Mucosa of descending colon (tissue), 3 donors: ENCODE measurements at regions not wholly inside any gene's neighbourhood (a gene's known extent, or its start where the extent isn't known, plus 50 kb on each side); places are given as distances from the start of the nearest gene placed in this dataset.
"Not testable (repeated sequence)": the region's sequence is repeated elsewhere in the genome, so short reads cannot be mapped to it uniquely, and the experiment has no call there.

Experiments
- ATAC-seq: fragments of 200-7000 bp; cut with Tn5 transposase; one replicate; pipeline ENCODE4 v1.9.1; 2020; ENCODE audit warnings: mild to moderate bottlenecking, moderate library complexity
- DNase-seq, 3 donors: peaks; one replicate each; pipeline ENCODE4 v3.0.0-alpha.2; 2020
- H3K36me3 ChIP-seq: fragments of 200-600 bp; one replicate; pipeline ENCODE4 v1.8.0; 2021; ENCODE audit warnings: low read depth, mild to moderate bottlenecking
- H3K4me1 ChIP-seq: fragments of 200-600 bp; one replicate; pipeline ENCODE4 v1.8.0; 2021; ENCODE audit warnings: low read depth, mild to moderate bottlenecking
- H3K4me3 ChIP-seq: fragments of 200-600 bp; one replicate; pipeline ENCODE4 v1.8.0; 2021; ENCODE audit warnings: mild to moderate bottlenecking
- H3K9me3 ChIP-seq: fragments of 200-600 bp; one replicate; pipeline ENCODE4 v1.8.0; 2021; ENCODE audit warnings: mild to moderate bottlenecking
- CTCF ChIP-seq: fragments of 200-600 bp; IDR thresholded peaks from one replicate; pipeline ENCODE4 v1.8.0; 2022; ENCODE audit warnings: antibody characterized with exemption, mild to moderate bottlenecking
- intact Hi-C, 2 donors: fragments of 100-400 bp; cut with DNase I in 1 of 2; cut with micrococcal nuclease in 1 of 2; formaldehyde crosslinking; loops; one replicate each; pipeline versions ENCODE4 v1.11.0 to v1.11.1; 2022; cut with DNase I, micrococcal nuclease
- donor health status: DM: no; HTN: no; CAD: no; lungs with moderate emphysema.
- donor health status: DM: no; HTN: no; CAD: no.
- donor health status: DM: no; HTN: yes; CAD: no.

GRCh38 chr2:53131416-53131815, 636.2 kb upstream of the CHAC2 start:
- intact Hi-C loops, result no loop called here
- H3K4me3 ChIP-seq, result no peak overlapping the region
- ATAC-seq, result no peak
- DNase-seq, result no peak
- H3K36me3 ChIP-seq, result no peaks in the 10 kb centered on the region
- no peaks in the 10 kb centered on the region for H3K9me3 ChIP-seq
- TF ChIP-seq CTCF, result no peak
- no peaks in the 10 kb centered on the region for H3K4me1 ChIP-seq

DNA sequence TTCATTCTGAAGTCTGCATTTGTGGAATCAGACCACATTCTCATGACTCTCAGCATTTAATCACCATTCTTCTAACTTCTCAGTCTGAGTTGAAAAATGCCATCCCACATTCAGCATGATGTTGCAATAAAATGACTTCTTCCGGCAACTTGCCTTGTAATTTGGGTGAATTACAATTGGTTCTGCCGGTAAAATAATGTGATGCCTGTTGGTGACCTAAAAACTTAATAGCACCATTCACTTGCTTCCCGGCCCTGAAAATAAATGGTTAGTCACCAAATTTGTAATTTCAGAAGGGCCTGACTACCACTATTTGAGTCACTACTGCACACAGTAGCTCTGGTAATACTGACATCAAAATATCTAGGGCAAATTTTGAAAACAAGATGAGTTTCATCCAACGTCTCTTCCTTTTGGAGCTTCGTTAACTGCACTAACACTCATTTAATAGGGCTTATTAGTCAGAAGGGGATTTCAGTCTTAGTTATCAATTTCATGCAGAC, 637.1 kb upstream of the CHAC2 start:
- no peak for ATAC-seq
- TF ChIP-seq CTCF, result no peak
- Histone ChIP-seq H3K9me3 (no peaks in the 10 kb centered on the region), H3K4me1 (no peaks in the 10 kb centered on the region), H3K4me3 (no peak overlapping the region), H3K36me3 (no peaks in the 10 kb centered on the region)
- DNase-seq, result no peak
- intact Hi-C loops, result no loop called here

GRCh38 chr2:53129851-53130250, 637.8 kb upstream of the CHAC2 start:
- no peak overlapping the region for H3K4me3 ChIP-seq
- intact Hi-C loops, result no loop called here
- no peaks in the 10 kb centered on the region for H3K9me3 ChIP-seq
- no peak for ATAC-seq
- no peak for TF ChIP-seq CTCF
- H3K4me1 ChIP-seq, result no peaks in the 10 kb centered on the region
- no peaks in the 10 kb centered on the region for H3K36me3 ChIP-seq
- no peak for DNase-seq

GRCh38 chr2:53127061-53127650, 640.4 kb upstream of the CHAC2 start:
- intact Hi-C loops, result no loop called here
- no peaks in the 10 kb centered on the region for H3K36me3 ChIP-seq
- H3K4me1 ChIP-seq, result no peaks in the 10 kb centered on the region
- peak in 2 of 3 donors; percentile 42 to 75 for DNase-seq
- TF ChIP-seq CTCF, result no peak
- no peaks in the 10 kb centered on the region for H3K9me3 ChIP-seq
- ATAC-seq, result peak; percentile 85
- H3K4me3 ChIP-seq, result no peak overlapping the region

- DNase-seq (no peak), ATAC-seq (no peak)
- Histone ChIP-seq H3K4me1 (no peaks in the 10 kb centered on the region), H3K4me3 (no peak overlapping the region), H3K9me3 (no peaks in the 10 kb centered on the region), H3K36me3 (no peaks in the 10 kb centered on the region)
- intact Hi-C loops, result no loop called here
- TF ChIP-seq CTCF, result no peak
Observed at GRCh38 chr2:53114991-53115390, 652.6 kb upstream of the CHAC2 start.

- ATAC-seq, result no peak
Observed at GRCh38 chr2:53114582-53114981, 653.0 kb upstream of the CHAC2 start.

GRCh38 chr2:53112408-53112807, 655.2 kb upstream of the CHAC2 start:
- H3K36me3 ChIP-seq, DNase-seq, H3K4me1 ChIP-seq, intact Hi-C loops, ATAC-seq, H3K4me3 ChIP-seq, H3K9me3 ChIP-seq: not testable (repeated sequence)

More at GRCh38 chr2:53114582-53114981, 653.0 kb upstream of the CHAC2 start:
- Histone ChIP-seq H3K9me3 (no peaks in the 10 kb centered on the region), H3K4me3 (no peak overlapping the region), H3K4me1 (no peaks in the 10 kb centered on the region), H3K36me3 (no peaks in the 10 kb centered on the region)
- intact Hi-C loops, result no loop called here
- no peak for TF ChIP-seq CTCF
- DNase-seq, result no peak
